MM.1S (cell line): ENCODE measurements at regions not wholly inside any gene's neighbourhood (a gene's known extent, or its start where the extent isn't known, plus 50 kb on each side); places are given as distances from the start of the nearest gene placed in this dataset.

Experiments used
- CTCF ChIP-seq: fragments of 300-600 bp; sonication (generic); IDR thresholded peaks from 2 replicates; pipeline ENCODE4 v1.5.1; 2016; ENCODE audit warnings: antibody characterized with exemption, low read length, mixed read lengths
- EZH2 ChIP-seq: fragments of 300-600 bp; sonication (generic); optimal IDR thresholded peaks from 2 replicates; pipeline ENCODE3; 2017; ENCODE audit warnings: low read depth, mild to moderate bottlenecking, antibody characterized with exemption, low read length, mixed read lengths

- TF ChIP-seq EZH2 (no peak), CTCF (no peak)
Measured at GRCh38 chr2:150374492-150374891, 113.0 kb downstream of the RND3 start.
